KMS-11 (cell line): ENCODE measurements at regions not wholly inside any gene's neighbourhood (a gene's known extent, or its start where the extent isn't known, plus 50 kb on each side); places are given as distances from the start of the nearest gene placed in this dataset.

Experiments used
- H2AFZ ChIP-seq: fragments of 200-600 bp; sonication (generic); 2 replicates; pipeline ENCODE4 v1.6.1; 2016; ENCODE audit warnings: antibody characterized with exemption, mixed run types, low read depth
- H3K27ac ChIP-seq: fragments of 200-600 bp; sonication (generic); 2 replicates; pipeline ENCODE4 v1.6.1; 2016; ENCODE audit warnings: mild to moderate bottlenecking, mixed run types
- H3K27me3 ChIP-seq: fragments of 200-600 bp; sonication (generic); 2 replicates; pipeline ENCODE4 v1.6.1; 2017; ENCODE audit warnings: mild to moderate bottlenecking, low read depth, mixed run types, moderate library complexity; ENCODE audit not compliant: insufficient read depth
- H3K36me3 ChIP-seq: fragments of 200-600 bp; sonication (generic); 2 replicates; pipeline ENCODE4 v1.6.1; 2017; ENCODE audit warnings: mild to moderate bottlenecking, mixed run types; ENCODE audit not compliant: insufficient read depth
- H3K4me1 ChIP-seq: fragments of 200-600 bp; sonication (generic); 2 replicates; pipeline ENCODE4 v1.6.1; 2016; ENCODE audit warnings: mild to moderate bottlenecking, low read depth, mixed run types; ENCODE audit not compliant: poor library complexity, severe bottlenecking
- H3K4me2 ChIP-seq: fragments of 200-600 bp; sonication (generic); 2 replicates; pipeline ENCODE4 v1.7.0; 2016; ENCODE audit warnings: mild to moderate bottlenecking, mixed run types
- H3K4me3 ChIP-seq: fragments of 200-600 bp; sonication (generic); IDR thresholded peaks from 2 replicates; pipeline ENCODE4 v1.6.1; 2017; ENCODE audit warnings: low read depth, low read length, mixed read lengths; ENCODE audit not compliant: insufficient read depth
- H3K79me2 ChIP-seq: fragments of 200-600 bp; sonication (generic); 2 replicates; pipeline ENCODE4 v1.6.1; 2016; ENCODE audit warnings: low read depth, mixed run types; ENCODE audit not compliant: insufficient read depth
- H3K9ac ChIP-seq: fragments of 200-600 bp; sonication (generic); 2 replicates; pipeline ENCODE4 v1.6.1; 2016; ENCODE audit warnings: mild to moderate bottlenecking, mixed run types
- H4K20me1 ChIP-seq: fragments of 200-600 bp; sonication (generic); 2 replicates; pipeline ENCODE4 v1.6.1; 2016; ENCODE audit warnings: mild to moderate bottlenecking, mixed run types; ENCODE audit not compliant: insufficient read depth
- CTCF ChIP-seq: fragments of 200-600 bp; sonication (generic); conservative IDR thresholded peaks from 2 replicates; pipeline ENCODE4 v1.6.1; 2017; ENCODE audit warnings: low read depth, mild to moderate bottlenecking, antibody characterized with exemption, low read length, moderate library complexity, mixed read lengths

DNA sequence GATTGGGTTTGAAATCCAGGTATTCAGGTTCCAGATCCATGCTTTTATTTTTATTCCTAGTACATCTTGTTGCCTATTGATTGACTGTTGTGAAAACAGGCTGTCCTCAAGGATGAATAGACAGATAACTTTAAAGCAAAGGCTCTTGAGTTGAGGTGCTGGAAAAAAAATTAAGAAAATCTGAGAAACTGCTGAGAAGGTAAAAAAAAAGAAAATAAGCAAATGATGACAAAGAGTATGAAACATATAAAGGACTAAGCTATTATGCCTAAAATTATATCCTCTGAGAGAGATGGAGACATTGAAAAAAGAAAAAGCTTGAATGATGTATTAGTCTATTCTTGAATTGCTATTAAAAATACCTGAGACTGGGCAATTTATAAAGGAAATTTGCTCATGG lies 392.3 kb upstream of the RGS17 start:
- Histone ChIP-seq H3K4me1 (no peaks in the 10 kb centered on the region), H3K4me3 (no peak overlapping the region), H2AFZ (no peak overlapping the region), H3K9ac (no peak overlapping the region), H3K79me2 (no peaks in the 10 kb centered on the region), H3K4me2 (no peak overlapping the region), H3K36me3 (no peaks in the 10 kb centered on the region), H4K20me1 (no peaks in the 10 kb centered on the region), H3K27ac (no peak overlapping the region), H3K27me3 (no peaks in the 10 kb centered on the region)
- TF ChIP-seq CTCF, result no peak

DNA sequence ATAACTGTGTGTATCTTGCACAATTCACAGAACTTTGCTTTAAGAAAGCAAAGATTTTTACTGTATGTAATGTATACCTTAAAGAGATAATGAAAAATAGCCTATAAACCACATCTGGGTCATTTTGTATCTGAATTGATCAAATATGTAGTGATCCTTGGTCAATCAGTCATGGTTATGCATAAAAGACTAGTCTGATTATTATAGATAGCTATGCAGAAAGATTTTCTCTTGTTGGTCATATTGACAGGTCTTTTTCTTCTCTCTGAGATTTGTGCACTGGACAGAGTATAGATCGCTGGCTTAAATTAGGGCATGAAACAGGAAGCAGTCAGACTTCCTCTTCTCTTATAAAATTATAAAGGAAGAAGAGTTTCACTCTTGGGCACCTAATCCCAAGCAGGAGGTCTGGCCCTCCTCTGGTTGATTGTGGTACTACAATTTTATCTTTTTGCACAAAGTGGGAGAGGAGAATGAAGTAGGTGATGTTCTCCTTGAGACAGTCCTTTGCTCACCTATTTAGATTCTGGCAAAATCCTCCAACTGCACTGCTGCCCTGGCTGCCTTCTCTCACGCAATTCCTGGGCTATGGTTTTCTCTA lies 380.9 kb upstream of the RGS17 start:
- no peak overlapping the region for H2AFZ ChIP-seq
- H3K9ac ChIP-seq, result no peak overlapping the region
- H4K20me1 ChIP-seq, result no peaks in the 10 kb centered on the region
- no peak overlapping the region for H3K4me3 ChIP-seq
- H3K4me2 ChIP-seq, result no peak overlapping the region
- H3K79me2 ChIP-seq, result no peaks in the 10 kb centered on the region
- H3K27ac ChIP-seq, result no peak overlapping the region
- peaks cover 5% of the 10 kb centered on the region for H3K4me1 ChIP-seq
- peak; percentile 69 for TF ChIP-seq CTCF
- H3K27me3 ChIP-seq, result no peaks in the 10 kb centered on the region
- H3K36me3 ChIP-seq, result no peaks in the 10 kb centered on the region

- 0 out of 2 replicates have a peak, but pooled peaks have one; percentile 25 for TF ChIP-seq CTCF
- H3K4me1 ChIP-seq, result no peaks in the 10 kb centered on the region
- H3K4me2 ChIP-seq, result no peak overlapping the region
- H3K79me2 ChIP-seq, result no peaks in the 10 kb centered on the region
- H3K27me3 ChIP-seq, result no peaks in the 10 kb centered on the region
- H2AFZ ChIP-seq, result no peak overlapping the region
- no peak overlapping the region for H3K9ac ChIP-seq
- no peaks in the 10 kb centered on the region for H4K20me1 ChIP-seq
- no peak overlapping the region for H3K27ac ChIP-seq
- H3K4me3 ChIP-seq, result no peak overlapping the region
- H3K36me3 ChIP-seq, result no peaks in the 10 kb centered on the region
Observed at GRCh38 chr6:153503810-153504209, 372.7 kb upstream of the RGS17 start.

- Histone ChIP-seq H3K36me3 (0 out of 2 replicates have a peak, but pooled peaks cover 2% of the 10 kb centered on the region), H3K79me2 (no peaks in the 10 kb centered on the region), H2AFZ (no peak overlapping the region), H3K9ac (no peak overlapping the region), H3K27me3 (no peaks in the 10 kb centered on the region), H3K4me1 (no peaks in the 10 kb centered on the region), H3K4me3 (no peak overlapping the region), H4K20me1 (no peaks in the 10 kb centered on the region), H3K27ac (no peak overlapping the region), H3K4me2 (no peak overlapping the region)
- TF ChIP-seq CTCF, result no peak
Observed at GRCh38 chr6:153493501-153493900, 362.4 kb upstream of the RGS17 start.
